SK-N-SH treated with all-trans-retinoic acid at 6 μM for 48 hours (cell line): ENCODE measurements at regions not wholly inside any gene's neighbourhood (a gene's known extent, or its start where the extent isn't known, plus 50 kb on each side); places are given as distances from the start of the nearest gene placed in this dataset.

Source experiments
- ARNTL ChIP-seq: fragments of 450-650 bp; formaldehyde crosslinking; IDR thresholded peaks from 2 replicates; pipeline ENCODE4 v1.5.0; 2020; ENCODE audit warnings: low read depth, mild to moderate bottlenecking, moderate library complexity, borderline replicate concordance
- CSRNP3 ChIP-seq: fragments of 250-450 bp; sonication (Bioruptor Pico); IDR thresholded peaks from 2 replicates; pipeline ENCODE4 v1.5.1; 2021; ENCODE audit warnings: mild to moderate bottlenecking, moderate library complexity
- GLIS3 ChIP-seq: fragments of 250-450 bp; sonication (Bioruptor Pico); IDR thresholded peaks from 2 replicates; pipeline ENCODE4 v1.5.0; 2020; ENCODE audit warnings: mild to moderate bottlenecking, moderate library complexity
- OSR1 ChIP-seq: fragments of 250-450 bp; sonication (Bioruptor Pico); IDR thresholded peaks from 2 replicates; pipeline ENCODE4 v1.8.0; 2022; ENCODE audit warnings: moderate library complexity, mild to moderate bottlenecking, inconsistent platforms
- POU6F1 ChIP-seq: fragments of 250-450 bp; sonication (Bioruptor Pico); IDR thresholded peaks from 2 replicates; pipeline ENCODE4 v1.8.0; 2021; ENCODE audit warnings: low read depth, mild to moderate bottlenecking, moderate library complexity, borderline replicate concordance
- PPARA ChIP-seq: fragments of 250-450 bp; sonication (Bioruptor Pico); IDR thresholded peaks from 2 replicates; pipeline ENCODE4 v1.5.0; 2020; ENCODE audit warnings: mild to moderate bottlenecking, borderline replicate concordance
- RARB ChIP-seq: fragments of 250-450 bp; sonication (Bioruptor Pico); IDR thresholded peaks from 2 replicates; pipeline ENCODE4 v1.8.0; 2021; ENCODE audit warnings: mild to moderate bottlenecking, moderate library complexity
- ZC3H10 ChIP-seq: fragments of 250-450 bp; sonication (Bioruptor Pico); IDR thresholded peaks from 2 replicates; pipeline ENCODE4 v1.5.1; 2021; ENCODE audit warnings: mild to moderate bottlenecking, moderate library complexity
- ZFP3 ChIP-seq: fragments of 250-450 bp; sonication (Bioruptor Pico); IDR thresholded peaks from 2 replicates; pipeline ENCODE4 v1.5.0; 2020; ENCODE audit warnings: mild to moderate bottlenecking, moderate library complexity
- ZFP30 ChIP-seq: fragments of 450-650 bp; formaldehyde crosslinking; IDR thresholded peaks from 2 replicates; pipeline ENCODE4 v1.5.0; 2022; ENCODE audit warnings: mild to moderate bottlenecking, moderate library complexity

GRCh38 chr18:11296946-11297345 is 147.6 kb upstream of the PIEZO2 start:
- TF ChIP-seq PPARA (CRISPR knock-in tag) (no peak), ZC3H10 (CRISPR knock-in tag) (no peak), RARB (CRISPR knock-in tag) (no peak), POU6F1 (CRISPR knock-in tag) (no peak), ZFP3 (CRISPR knock-in tag) (no peak), OSR1 (CRISPR knock-in tag) (no peak), CSRNP3 (CRISPR knock-in tag) (no peak), GLIS3 (no peak), ZFP30 (CRISPR knock-in tag) (no peak), ARNTL (CRISPR knock-in tag) (no peak)
